Neural progenitor cell (in vitro differentiated cells): ENCODE measurements at regions not wholly inside any gene's neighbourhood (a gene's known extent, or its start where the extent isn't known, plus 50 kb on each side); places are given as distances from the start of the nearest gene placed in this dataset.

Source experiments
- DNase-seq: peaks from one replicate; pipeline ENCODE4 v3.0.0-alpha.2; 2016; ENCODE audit warnings: low spot score
- H2AFZ ChIP-seq: fragments of 200-600 bp; sonication (generic); replicated peaks from 2 replicates; pipeline ENCODE4 v1.6.1; 2016; ENCODE audit warnings: antibody characterized with exemption
- H3F3A ChIP-seq: fragments of 200-600 bp; sonication (generic); 2 replicates; pipeline ENCODE4 v1.6.1; 2016; ENCODE audit warnings: antibody characterized with exemption, low read depth
- H3K27ac ChIP-seq: fragments of 200-600 bp; sonication (generic); 2 replicates; pipeline ENCODE4 v1.5.1; 2016; ENCODE audit warnings: mild to moderate bottlenecking
- H3K27me3 ChIP-seq: fragments of 200-600 bp; sonication (generic); 2 replicates; pipeline ENCODE4 v1.6.1; 2016; ENCODE audit warnings: mild to moderate bottlenecking, moderate library complexity
- H3K36me3 ChIP-seq: fragments of 200-600 bp; sonication (generic); 2 replicates; pipeline ENCODE4 v1.5.1; 2016
- H3K4me1 ChIP-seq: fragments of 200-600 bp; sonication (generic); 2 replicates; pipeline ENCODE4 v1.6.1; 2016; ENCODE audit warnings: mixed run types
- H3K4me2 ChIP-seq: fragments of 200-600 bp; sonication (generic); 2 replicates; pipeline ENCODE4 v1.6.1; 2016
- H3K4me3 ChIP-seq: fragments of 200-600 bp; sonication (generic); 2 replicates; pipeline ENCODE4 v1.5.1; 2016
- H3K79me2 ChIP-seq: fragments of 200-600 bp; sonication (generic); 2 replicates; pipeline ENCODE4 v1.6.1; 2016; ENCODE audit warnings: low read depth
- H3K9ac ChIP-seq: fragments of 200-600 bp; sonication (generic); 2 replicates; pipeline ENCODE4 v1.6.1; 2016
- H3K9me3 ChIP-seq: fragments of 200-600 bp; sonication (generic); 2 replicates; pipeline ENCODE4 v1.5.1; 2016; ENCODE audit warnings: low read depth
- H4K20me1 ChIP-seq: fragments of 200-600 bp; sonication (generic); 2 replicates; pipeline ENCODE4 v1.6.1; 2016; ENCODE audit warnings: low read depth
- H3K27ac Mint-ChIP-seq: 3 replicates; pipeline ENCODE4 v1.8.0; 2021; ENCODE audit warnings: mixed read lengths
- H3K27me3 Mint-ChIP-seq: 2 replicates; pipeline ENCODE4 v1.8.0; 2022; ENCODE audit warnings: low read depth, mild to moderate bottlenecking, inconsistent platforms, moderate library complexity, mixed read lengths; ENCODE audit not compliant: insufficient read depth
- H3K36me3 Mint-ChIP-seq: 3 replicates; pipeline ENCODE4 v1.8.0; 2021; ENCODE audit warnings: mixed read lengths
- H3K4me1 Mint-ChIP-seq: 3 replicates; pipeline ENCODE4 v1.8.0; 2021; ENCODE audit warnings: mixed read lengths
- H3K4me3 Mint-ChIP-seq: 3 replicates; pipeline ENCODE4 v1.8.0; 2021; ENCODE audit warnings: mild to moderate bottlenecking, moderate library complexity, mixed read lengths
- H3K9me3 Mint-ChIP-seq: 3 replicates; pipeline ENCODE4 v1.8.0; 2020; ENCODE audit warnings: mixed read lengths
- CTCF ChIP-seq: fragments of 200-600 bp; sonication (generic); IDR thresholded peaks from 2 replicates; pipeline ENCODE4 v1.5.1; 2017; ENCODE audit warnings: antibody characterized with exemption, mild to moderate bottlenecking
- EZH2 ChIP-seq: fragments of 200-600 bp; sonication (generic); IDR thresholded peaks from 2 replicates; pipeline ENCODE4 v1.6.1; 2017; ENCODE audit warnings: antibody characterized with exemption, mild to moderate bottlenecking, moderate library complexity
- EZH2phosphoT487 ChIP-seq: fragments of 200-600 bp; sonication (generic); IDR thresholded peaks from 2 replicates; pipeline ENCODE4 v1.6.1; 2017; ENCODE audit warnings: antibody characterized with exemption

GRCh38 chr4:100063355-100063754 lies 113.3 kb upstream of the H2AZ1 start:
- Histone ChIP-seq H2AFZ (no peak overlapping the region), H3K9ac (no peak overlapping the region), H3K36me3 (no peaks in the 10 kb centered on the region), H3K9me3 (no peaks in the 10 kb centered on the region), H4K20me1 (no peaks in the 10 kb centered on the region), H3K4me1 (peaks cover 11% of the 10 kb centered on the region), H3F3A (peaks cover 10% of the 10 kb centered on the region), H3K27ac (no peak overlapping the region), H3K4me3 (no peak overlapping the region), H3K4me2 (no peak overlapping the region), H3K79me2 (no peaks in the 10 kb centered on the region), H3K27me3 (no peaks in the 10 kb centered on the region)
- no peak overlapping the region for H3K4me3 Mint-ChIP-seq
- DNase-seq, result no peak
- no peaks in the 10 kb centered on the region for H3K27me3 Mint-ChIP-seq
- no peak overlapping the region for H3K27ac Mint-ChIP-seq
- peaks cover 2% of the 10 kb centered on the region for H3K9me3 Mint-ChIP-seq
- H3K4me1 Mint-ChIP-seq, result peaks cover 2% of the 10 kb centered on the region
- H3K36me3 Mint-ChIP-seq, result peaks cover 2% of the 10 kb centered on the region
- TF ChIP-seq EZH2phosphoT487, result no peak
- no peak for TF ChIP-seq CTCF
- TF ChIP-seq EZH2, result no peak

GRCh38 chr4:100062921-100063320 lies 112.8 kb upstream of the H2AZ1 start:
- H3K27ac Mint-ChIP-seq, result no peak overlapping the region
- peaks cover 2% of the 10 kb centered on the region for H3K9me3 Mint-ChIP-seq
- H3K27ac ChIP-seq, result no peak overlapping the region

DNA sequence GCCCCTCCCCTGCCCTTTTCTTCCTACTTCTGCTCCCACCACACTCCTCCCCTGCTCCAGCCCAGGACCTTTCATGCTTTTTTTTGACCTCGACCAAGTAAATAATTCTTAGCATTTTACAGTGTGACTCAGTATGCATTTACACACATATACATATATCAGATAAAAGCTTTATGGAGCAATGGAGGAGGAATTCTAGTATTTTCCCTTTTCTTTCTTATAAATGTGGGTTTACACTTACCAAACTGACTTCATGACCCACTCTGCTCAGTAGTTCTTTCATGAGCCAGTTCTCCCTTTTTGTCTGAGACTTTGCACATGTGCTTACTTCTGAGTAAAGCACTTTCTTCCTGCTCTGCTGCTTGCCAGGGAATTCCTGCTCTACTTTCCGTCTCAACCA lies 111.8 kb upstream of the H2AZ1 start:
- Histone ChIP-seq H3K9me3 (no peaks in the 10 kb centered on the region), H4K20me1 (no peaks in the 10 kb centered on the region), H3F3A (no peaks in the 10 kb centered on the region), H3K79me2 (no peaks in the 10 kb centered on the region), H3K4me1 (peaks cover 10% of the 10 kb centered on the region), H2AFZ (no peak overlapping the region), H3K36me3 (no peaks in the 10 kb centered on the region), H3K4me2 (no peak overlapping the region), H3K4me3 (no peak overlapping the region), H3K27ac (no peak overlapping the region), H3K9ac (no peak overlapping the region), H3K27me3 (no peaks in the 10 kb centered on the region)
- H3K27me3 Mint-ChIP-seq, result no peaks in the 10 kb centered on the region
- TF ChIP-seq EZH2, result no peak
- no peak for TF ChIP-seq CTCF
- TF ChIP-seq EZH2phosphoT487, result no peak
- peaks cover 2% of the 10 kb centered on the region for H3K9me3 Mint-ChIP-seq
- no peak for DNase-seq
- no peak overlapping the region for H3K27ac Mint-ChIP-seq
- peaks cover 2% of the 10 kb centered on the region for H3K36me3 Mint-ChIP-seq
- H3K4me1 Mint-ChIP-seq, result peaks cover 11% of the 10 kb centered on the region
- no peak overlapping the region for H3K4me3 Mint-ChIP-seq

More at GRCh38 chr4:100062921-100063320, 112.8 kb upstream of the H2AZ1 start:
- Histone ChIP-seq H3K4me2 (no peak overlapping the region), H3F3A (peaks cover 7% of the 10 kb centered on the region), H3K27me3 (no peaks in the 10 kb centered on the region), H3K9ac (no peak overlapping the region), H3K79me2 (no peaks in the 10 kb centered on the region), H3K4me1 (peaks cover 7% of the 10 kb centered on the region), H3K4me3 (no peak overlapping the region), H2AFZ (no peak overlapping the region), H3K9me3 (no peaks in the 10 kb centered on the region), H4K20me1 (no peaks in the 10 kb centered on the region), H3K36me3 (no peaks in the 10 kb centered on the region)
- Mint-ChIP-seq H3K4me3 (no peak overlapping the region), H3K4me1 (peaks cover 2% of the 10 kb centered on the region), H3K27me3 (no peaks in the 10 kb centered on the region), H3K36me3 (peaks cover 2% of the 10 kb centered on the region)
- TF ChIP-seq EZH2phosphoT487 (no peak), EZH2 (no peak), CTCF (no peak)
- no peak for DNase-seq
